ENCODE measurements at regions not wholly inside any gene's neighbourhood (a gene's known extent, or its start where the extent isn't known, plus 50 kb on each side); places are given as distances from the start of the nearest gene placed in this dataset.
"Not testable (repeated sequence)": the region's sequence is repeated elsewhere in the genome, so short reads cannot be mapped to it uniquely, and the experiment has no call there.

DNA sequence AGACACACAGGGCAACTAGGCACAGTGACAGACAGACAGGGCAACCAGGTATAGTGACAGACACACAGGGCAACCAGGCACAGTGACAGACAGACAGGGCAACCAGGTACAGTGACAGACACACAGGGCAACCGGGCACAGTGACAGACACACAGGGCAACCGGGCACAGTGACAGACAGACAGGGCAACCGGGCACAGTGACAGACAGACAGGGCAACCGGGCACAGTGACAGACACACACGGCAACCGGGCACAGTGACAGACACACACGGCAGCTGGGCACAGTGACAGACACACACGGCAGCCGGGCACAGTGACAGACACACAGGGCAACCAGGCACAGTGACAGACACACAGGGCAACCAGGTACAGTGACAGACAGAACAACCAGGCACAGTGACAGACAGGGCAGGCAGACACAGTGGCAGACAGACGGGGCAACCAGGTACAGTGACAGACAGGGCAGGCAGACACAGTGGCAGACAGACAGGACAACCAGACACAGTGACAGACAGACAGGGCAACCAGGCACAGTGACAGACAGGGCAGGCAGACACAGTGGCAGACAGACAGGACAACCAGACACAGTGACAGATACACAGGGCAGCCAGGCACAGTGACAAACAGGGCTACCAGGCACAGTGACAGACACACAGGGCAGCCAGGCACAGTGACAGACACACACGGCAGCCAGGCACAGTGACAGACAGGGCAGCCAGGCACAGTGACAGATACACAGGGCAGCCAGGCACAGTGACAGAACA, 64.7 kb upstream of the RAB6C start:
- no peak for DNase-seq (ENCODE audit: low read depth)

DNA sequence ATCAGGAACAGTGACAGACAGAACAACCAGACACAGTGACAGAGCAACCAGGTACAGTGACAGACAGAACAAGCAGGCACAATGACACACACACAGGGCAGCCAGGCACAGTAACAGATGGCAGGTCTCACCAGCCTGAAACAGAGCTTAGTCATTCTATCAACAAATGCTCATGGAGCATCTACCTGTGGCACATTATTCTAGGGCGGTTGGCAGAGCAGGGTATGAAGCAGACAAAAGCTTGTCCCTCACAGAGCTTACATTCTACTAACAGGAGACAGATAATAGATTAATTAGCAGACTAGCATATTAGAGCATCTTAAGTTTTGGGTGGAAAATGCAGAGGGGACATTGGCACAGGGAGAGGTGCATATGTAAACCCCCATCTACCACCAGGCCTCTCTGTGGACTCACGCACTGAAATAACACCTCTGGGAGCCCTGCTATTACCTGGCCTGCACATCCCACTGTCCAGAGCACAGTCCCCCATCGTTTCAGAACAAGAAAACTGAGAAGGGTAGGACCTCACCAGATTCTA, 64.1 kb upstream of the RAB6C start:
- DNase-seq (ENCODE audit: low read depth), result no peak

DNA sequence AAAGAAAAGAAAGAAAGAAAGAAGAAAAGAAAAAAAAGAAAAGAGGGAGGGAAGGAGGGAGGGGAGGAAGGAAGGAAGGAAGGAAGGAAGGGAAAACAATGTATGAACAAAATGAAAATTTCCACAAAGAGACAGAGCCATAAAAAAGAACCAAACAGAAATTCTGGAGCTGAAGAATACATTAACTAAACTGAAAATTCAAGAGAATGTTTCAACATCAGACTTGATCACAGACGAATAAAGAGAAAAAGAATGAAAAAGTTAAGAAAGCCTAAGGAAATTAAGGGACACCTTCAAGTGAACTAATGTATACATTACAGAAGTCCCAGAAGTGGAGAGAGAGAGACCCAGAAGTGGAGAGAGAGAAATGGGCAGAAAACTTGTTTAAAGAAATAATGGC, 60.9 kb upstream of the RAB6C start:
- DNase-seq (ENCODE audit: low read depth), result no peak

- no peak for DNase-seq (ENCODE audit: low read depth)
Measured at GRCh38 chr2:129922571-129923264, 56.7 kb upstream of the RAB6C start.

- peak; percentile 23 for DNase-seq (ENCODE audit: low read depth)
Measured at GRCh38 chr2:129923265-129924091, 56.0 kb upstream of the RAB6C start.

DNA sequence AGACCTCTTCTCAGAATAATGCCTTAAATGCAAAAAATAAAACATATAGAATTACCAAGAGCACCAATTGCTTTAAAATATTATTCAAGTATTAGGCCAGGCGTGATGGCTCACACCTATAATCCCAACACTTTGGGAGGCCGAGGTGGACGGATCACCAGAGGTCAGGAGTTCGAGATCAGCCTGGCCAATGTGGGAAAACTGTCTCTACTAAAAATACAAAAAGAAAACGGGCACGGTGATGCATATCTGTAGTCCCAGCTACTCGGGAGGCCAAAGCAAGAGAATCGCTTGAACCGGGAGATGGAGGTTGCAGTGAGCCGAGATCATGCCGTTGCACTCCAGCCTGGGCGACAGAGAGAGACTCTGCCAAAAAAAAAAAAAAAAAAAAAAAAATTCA, 55.4 kb upstream of the RAB6C start:
- not testable (repeated sequence) for DNase-seq (ENCODE audit: low read depth)

GRCh38 chr2:129925381-129925780, 54.1 kb upstream of the RAB6C start:
- DNase-seq (ENCODE audit: low read depth), result no peak

DNA sequence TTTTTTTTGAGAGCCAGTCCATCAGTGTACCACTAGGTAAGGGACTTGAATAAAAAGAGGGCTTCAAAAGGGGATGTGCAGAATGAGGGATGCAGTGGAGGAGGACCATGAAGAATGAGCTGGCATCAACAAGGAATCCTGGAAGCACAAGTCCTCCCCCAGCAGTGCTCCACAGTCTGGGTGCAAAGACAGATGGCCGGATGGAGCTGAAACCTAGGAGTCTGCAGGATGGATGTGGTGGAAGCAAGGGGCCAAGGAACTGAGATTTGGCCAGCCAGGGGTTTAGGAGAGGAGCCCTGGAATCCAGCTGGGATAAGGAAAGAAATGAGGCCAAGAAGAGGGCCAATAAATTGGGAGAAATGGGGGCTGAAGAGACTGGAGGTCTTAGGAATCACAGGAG, 51.8 kb upstream of the RAB6C start:
- no peak for DNase-seq (ENCODE audit: low read depth)

- no peak for DNase-seq (ENCODE audit: low read depth)
Measured at GRCh38 chr2:129929321-129930290, 49.9 kb upstream of the RAB6C start.

All from amniotic epithelial cell (primary cell).